ENCODE measurements at regions not wholly inside any gene's neighbourhood (a gene's known extent, or its start where the extent isn't known, plus 50 kb on each side); places are given as distances from the start of the nearest gene placed in this dataset.
A peak's percentile ranks its signal among the peaks of the same experiment; 100 is the strongest.

DNA sequence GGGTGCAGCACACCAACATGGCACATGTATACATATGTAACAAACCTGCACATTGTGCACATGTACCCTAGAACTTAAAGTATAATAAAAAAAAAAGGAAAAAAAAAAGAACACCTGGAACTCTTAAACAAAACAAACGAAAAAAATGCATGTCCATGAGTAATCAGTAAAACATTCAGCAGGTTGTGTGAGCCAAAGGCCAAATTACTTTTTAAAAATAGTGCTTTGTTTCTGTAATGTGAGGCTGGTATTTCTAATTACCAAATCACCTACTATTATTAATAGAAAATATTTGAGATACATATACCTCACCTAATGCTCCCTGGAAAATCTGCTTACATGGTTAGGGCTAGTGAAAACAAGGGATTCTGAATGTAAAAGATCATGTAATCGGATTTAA lies 294.4 kb upstream of the NR5A2 start:
- H3K36me3 ChIP-seq (ENCODE audit: control insufficient read depth, insufficient read depth, low read length): no peaks in the 10 kb centered on the region
- WGBS (ENCODE audit: insufficient coverage, low lambda C conversion rate): 70% methylated on average over 2 of the region's 2 CpGs
- no peak overlapping the region for H3K4me3 ChIP-seq (ENCODE audit: low read length)
- DNase-seq: no peak
- H3K27ac ChIP-seq (ENCODE audit: low read length): no peak overlapping the region
- no peaks in the 10 kb centered on the region for H3K4me1 ChIP-seq (ENCODE audit: control insufficient read depth, insufficient read depth, low read length)
- H3K9me3 ChIP-seq (ENCODE audit: control insufficient read depth, low read depth, low read length): no peaks in the 10 kb centered on the region
- no peaks in the 10 kb centered on the region for H3K27me3 ChIP-seq (ENCODE audit: control insufficient read depth, insufficient read depth, low read length)

DNA sequence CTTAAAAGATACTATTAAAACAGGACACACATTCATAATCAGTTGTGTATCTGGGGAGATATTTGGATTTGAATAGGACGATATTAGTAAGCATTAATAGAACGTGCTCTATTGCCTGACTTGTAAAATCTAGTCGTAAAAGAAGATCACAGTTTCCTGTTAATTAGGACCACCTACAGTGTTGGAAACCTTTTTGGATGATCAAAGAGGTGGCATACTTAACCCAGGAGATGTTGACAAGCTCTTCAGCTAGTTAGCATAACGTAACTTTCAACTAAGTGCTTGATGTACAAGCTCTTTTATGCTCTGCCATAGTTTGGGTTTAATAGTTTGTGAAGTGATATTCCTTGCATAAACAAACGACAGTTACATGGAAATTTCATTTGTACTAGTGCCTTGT lies 293.3 kb upstream of the NR5A2 start:
- Histone ChIP-seq H3K4me1 (ENCODE audit: control insufficient read depth, insufficient read depth, low read length) (no peaks in the 10 kb centered on the region), H3K27me3 (ENCODE audit: control insufficient read depth, insufficient read depth, low read length) (no peaks in the 10 kb centered on the region), H3K36me3 (ENCODE audit: control insufficient read depth, insufficient read depth, low read length) (no peaks in the 10 kb centered on the region), H3K9me3 (ENCODE audit: control insufficient read depth, low read depth, low read length) (no peaks in the 10 kb centered on the region), H3K27ac (ENCODE audit: low read length) (no peak overlapping the region), H3K4me3 (ENCODE audit: low read length) (no peak overlapping the region)
- 43% methylated on average over 3 of the region's 5 CpGs for WGBS (ENCODE audit: insufficient coverage, low lambda C conversion rate)
- DNase-seq: no peak

- Histone ChIP-seq H3K36me3 (ENCODE audit: control insufficient read depth, insufficient read depth, low read length) (no peaks in the 10 kb centered on the region), H3K27me3 (ENCODE audit: control insufficient read depth, insufficient read depth, low read length) (no peaks in the 10 kb centered on the region), H3K4me1 (ENCODE audit: control insufficient read depth, insufficient read depth, low read length) (no peaks in the 10 kb centered on the region), H3K9me3 (ENCODE audit: control insufficient read depth, low read depth, low read length) (no peaks in the 10 kb centered on the region), H3K27ac (ENCODE audit: low read length) (no peak overlapping the region), H3K4me3 (ENCODE audit: low read length) (no peak overlapping the region)
- no CpG with 5 or more reads among the region's 6 CpGs for WGBS (ENCODE audit: insufficient coverage, low lambda C conversion rate)
- no peak for DNase-seq
Measured at GRCh38 chr1:199735660-199736059, 291.9 kb upstream of the NR5A2 start.

- WGBS (ENCODE audit: insufficient coverage, low lambda C conversion rate): 80% methylated on average over 1 of the region's 3 CpGs
Measured at GRCh38 chr1:199736646-199737045, 290.9 kb upstream of the NR5A2 start.

DNA sequence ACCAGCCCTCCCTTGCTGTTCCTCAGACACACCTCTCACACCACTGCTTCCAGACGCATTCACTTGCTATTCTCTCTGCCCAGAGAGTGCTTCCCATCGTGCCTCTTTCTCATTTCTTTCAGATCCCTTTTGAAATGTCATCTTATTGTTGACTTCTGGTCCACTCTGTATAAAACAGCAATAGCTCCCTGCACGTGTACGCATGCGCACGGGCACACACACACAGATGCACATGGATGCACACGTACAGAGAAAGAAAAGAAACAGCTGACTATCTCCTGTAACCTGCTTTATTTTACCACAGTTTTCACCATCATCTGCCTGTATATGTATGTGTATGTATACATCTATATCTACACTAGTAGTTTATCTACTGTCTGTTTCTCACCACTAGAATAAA lies 285.9 kb upstream of the NR5A2 start:
- DNase-seq: no peak
- no peaks in the 10 kb centered on the region for H3K9me3 ChIP-seq (ENCODE audit: control insufficient read depth, low read depth, low read length)
- WGBS (ENCODE audit: insufficient coverage, low lambda C conversion rate): 87% methylated on average over 2 of the region's 7 CpGs

More at GRCh38 chr1:199736646-199737045, 290.9 kb upstream of the NR5A2 start:
- Histone ChIP-seq H3K27me3 (ENCODE audit: control insufficient read depth, insufficient read depth, low read length) (no peaks in the 10 kb centered on the region), H3K36me3 (ENCODE audit: control insufficient read depth, insufficient read depth, low read length) (no peaks in the 10 kb centered on the region), H3K4me1 (ENCODE audit: control insufficient read depth, insufficient read depth, low read length) (no peaks in the 10 kb centered on the region), H3K27ac (ENCODE audit: low read length) (no peak overlapping the region), H3K4me3 (ENCODE audit: low read length) (no peak overlapping the region), H3K9me3 (ENCODE audit: control insufficient read depth, low read depth, low read length) (no peaks in the 10 kb centered on the region)
- DNase-seq: no peak

DNA sequence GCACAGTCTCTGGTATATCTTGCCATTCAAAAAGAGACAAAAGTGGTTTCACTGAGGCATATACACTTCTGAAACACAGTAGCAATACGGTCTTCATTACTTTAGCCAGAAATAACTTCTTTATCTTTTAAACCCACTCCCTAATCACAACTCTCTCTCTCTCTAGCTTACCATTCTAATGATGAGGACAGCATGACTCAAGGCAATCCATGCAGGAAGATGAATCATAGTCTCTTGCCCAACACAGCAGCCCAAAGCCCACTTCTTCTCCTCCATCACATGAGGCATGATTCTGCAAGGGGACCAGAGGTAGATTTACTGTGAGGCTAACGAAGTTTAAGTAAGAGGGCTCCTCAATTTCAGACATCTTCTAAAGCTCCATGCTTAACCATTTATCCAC lies 285.0 kb upstream of the NR5A2 start:
- H3K27ac ChIP-seq (ENCODE audit: low read length): no peak overlapping the region
- H3K4me1 ChIP-seq (ENCODE audit: control insufficient read depth, insufficient read depth, low read length): no peaks in the 10 kb centered on the region
- no CpG with 5 or more reads among the region's 2 CpGs for WGBS (ENCODE audit: insufficient coverage, low lambda C conversion rate)
- no peak for DNase-seq
- no peak overlapping the region for H3K4me3 ChIP-seq (ENCODE audit: low read length)
- no peaks in the 10 kb centered on the region for H3K9me3 ChIP-seq (ENCODE audit: control insufficient read depth, low read depth, low read length)
- peaks cover 1% of the 10 kb centered on the region for H3K27me3 ChIP-seq (ENCODE audit: control insufficient read depth, insufficient read depth, low read length)
- H3K36me3 ChIP-seq (ENCODE audit: control insufficient read depth, insufficient read depth, low read length): no peaks in the 10 kb centered on the region

More for the DNA sequence above, 285.9 kb upstream of the NR5A2 start:
- H3K4me1 ChIP-seq (ENCODE audit: control insufficient read depth, insufficient read depth, low read length): no peaks in the 10 kb centered on the region
- no peaks in the 10 kb centered on the region for H3K36me3 ChIP-seq (ENCODE audit: control insufficient read depth, insufficient read depth, low read length)
- H3K27ac ChIP-seq (ENCODE audit: low read length): no peak overlapping the region
- H3K27me3 ChIP-seq (ENCODE audit: control insufficient read depth, insufficient read depth, low read length): no peaks in the 10 kb centered on the region
- no peak overlapping the region for H3K4me3 ChIP-seq (ENCODE audit: low read length)

DNA sequence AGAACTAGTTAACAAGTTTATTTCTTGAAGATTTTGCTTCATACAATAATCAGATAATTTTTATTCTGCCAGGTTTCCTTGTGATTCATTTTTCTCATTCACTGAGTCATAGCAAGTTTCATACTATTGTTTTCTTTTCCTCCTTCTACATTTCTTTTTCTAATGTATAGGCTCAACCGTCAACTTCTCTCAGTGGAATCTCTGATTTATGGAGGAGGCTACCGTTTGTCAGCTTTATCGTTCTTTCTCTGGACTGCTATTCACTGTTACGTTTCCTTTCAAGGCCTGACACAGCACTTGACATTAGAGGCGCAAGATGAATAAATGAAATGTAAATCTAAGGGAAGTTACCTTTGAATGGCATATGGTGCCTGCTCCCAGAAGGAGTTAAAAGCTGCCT lies 284.3 kb upstream of the NR5A2 start:
- no peak overlapping the region for H3K27ac ChIP-seq (ENCODE audit: low read length)
- DNase-seq: no peak
- whole genome bisulfite sequencing (ENCODE audit: insufficient coverage, low lambda C conversion rate): 93% methylated on average over 2 of the region's 5 CpGs

DNA sequence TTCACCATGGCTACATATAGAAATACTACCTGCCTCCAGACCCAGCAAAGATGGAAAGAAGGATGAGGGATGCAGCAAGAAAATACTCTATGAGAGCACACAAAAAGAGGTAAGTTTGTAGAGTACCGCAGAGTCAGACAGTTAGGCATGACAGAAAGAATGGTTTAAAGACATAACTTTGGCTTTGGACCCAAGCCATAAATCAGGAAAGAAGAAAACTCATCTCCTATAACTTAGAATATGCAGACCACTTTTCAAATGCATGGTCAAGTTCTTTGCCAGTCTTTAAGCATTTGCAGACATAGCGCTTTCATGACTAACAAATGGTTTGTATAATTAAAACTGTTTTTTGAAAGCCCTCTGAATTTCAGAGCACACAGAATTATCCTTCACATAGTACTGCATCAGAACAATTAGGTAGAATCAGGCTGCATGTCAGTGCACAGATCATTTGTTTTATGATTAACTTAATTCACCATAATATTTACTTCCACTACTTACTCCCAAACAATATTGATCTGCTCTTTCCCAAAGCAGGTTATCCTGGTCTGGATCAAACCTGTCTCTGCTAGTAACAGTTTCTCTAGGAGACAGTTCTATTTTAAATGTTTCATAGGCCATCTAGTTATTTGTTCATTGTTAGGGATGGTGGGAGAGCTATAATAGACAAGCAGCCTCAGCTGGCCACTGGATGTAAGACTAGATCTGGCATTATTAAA lies 280.7 kb upstream of the NR5A2 start:
- peaks cover 2% of the 10 kb centered on the region for H3K27me3 ChIP-seq (ENCODE audit: control insufficient read depth, insufficient read depth, low read length)
- H3K4me1 ChIP-seq (ENCODE audit: control insufficient read depth, insufficient read depth, low read length): peaks cover 3% of the 10 kb centered on the region
- H3K27ac ChIP-seq (ENCODE audit: low read length): no peak overlapping the region
- 88% methylated on average over 1 of the region's 2 CpGs for WGBS (ENCODE audit: insufficient coverage, low lambda C conversion rate)
- no peaks in the 10 kb centered on the region for H3K36me3 ChIP-seq (ENCODE audit: control insufficient read depth, insufficient read depth, low read length)
- H3K4me3 ChIP-seq (ENCODE audit: low read length): no peak overlapping the region
- no peaks in the 10 kb centered on the region for H3K9me3 ChIP-seq (ENCODE audit: control insufficient read depth, low read depth, low read length)
- DNase-seq: no peak

More for the DNA sequence above, 284.3 kb upstream of the NR5A2 start:
- H3K4me3 ChIP-seq (ENCODE audit: low read length): no peak overlapping the region
- no peaks in the 10 kb centered on the region for H3K36me3 ChIP-seq (ENCODE audit: control insufficient read depth, insufficient read depth, low read length)
- H3K9me3 ChIP-seq (ENCODE audit: control insufficient read depth, low read depth, low read length): no peaks in the 10 kb centered on the region
- H3K27me3 ChIP-seq (ENCODE audit: control insufficient read depth, insufficient read depth, low read length): peaks cover 2% of the 10 kb centered on the region
- H3K4me1 ChIP-seq (ENCODE audit: control insufficient read depth, insufficient read depth, low read length): peaks cover 1% of the 10 kb centered on the region

GRCh38 chr1:199747984-199748383 lies 279.5 kb upstream of the NR5A2 start:
- no CpG with 5 or more reads among the region's 17 CpGs for WGBS (ENCODE audit: insufficient coverage, low lambda C conversion rate)
- no peak overlapping the region for H3K27ac ChIP-seq (ENCODE audit: low read length)
- no peaks in the 10 kb centered on the region for H3K36me3 ChIP-seq (ENCODE audit: control insufficient read depth, insufficient read depth, low read length)
- peaks cover 2% of the 10 kb centered on the region for H3K27me3 ChIP-seq (ENCODE audit: control insufficient read depth, insufficient read depth, low read length)
- H3K4me3 ChIP-seq (ENCODE audit: low read length): no peak overlapping the region
- peak in 1 of 2 donors; percentile 23 for DNase-seq
- peaks cover 3% of the 10 kb centered on the region for H3K4me1 ChIP-seq (ENCODE audit: control insufficient read depth, insufficient read depth, low read length)
- H3K9me3 ChIP-seq (ENCODE audit: control insufficient read depth, low read depth, low read length): no peaks in the 10 kb centered on the region

DNA sequence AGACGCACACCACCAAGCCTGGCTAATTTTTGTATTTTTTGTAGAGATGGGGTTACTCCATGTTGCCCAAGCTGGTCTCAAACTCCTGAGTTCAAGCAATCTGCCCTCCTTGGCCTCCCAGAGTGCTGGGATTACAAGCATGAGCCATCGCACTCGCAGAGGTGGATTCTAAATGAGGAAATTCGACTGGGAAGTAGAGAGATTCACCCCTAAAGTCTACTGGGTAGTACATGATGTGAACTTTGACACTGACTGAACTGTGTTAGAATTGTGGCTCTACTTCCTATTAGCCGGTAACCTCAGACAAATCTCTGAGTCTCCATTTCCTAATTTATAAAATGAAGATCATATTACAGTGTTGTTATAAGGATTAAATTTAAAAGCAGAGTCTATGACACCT lies 276.0 kb upstream of the NR5A2 start:
- peaks cover 2% of the 10 kb centered on the region for H3K27me3 ChIP-seq (ENCODE audit: control insufficient read depth, insufficient read depth, low read length)
- H3K4me1 ChIP-seq (ENCODE audit: control insufficient read depth, insufficient read depth, low read length): peaks cover 3% of the 10 kb centered on the region
- no CpG with 5 or more reads among the region's 5 CpGs for WGBS (ENCODE audit: insufficient coverage, low lambda C conversion rate)
- H3K27ac ChIP-seq (ENCODE audit: low read length): no peak overlapping the region
- no peaks in the 10 kb centered on the region for H3K9me3 ChIP-seq (ENCODE audit: control insufficient read depth, low read depth, low read length)
- no peak overlapping the region for H3K4me3 ChIP-seq (ENCODE audit: low read length)
- no peaks in the 10 kb centered on the region for H3K36me3 ChIP-seq (ENCODE audit: control insufficient read depth, insufficient read depth, low read length)
- DNase-seq: no peak
